MCF 10A (cell line): ENCODE measurements at regions not wholly inside any gene's neighbourhood (a gene's known extent, or its start where the extent isn't known, plus 50 kb on each side); places are given as distances from the start of the nearest gene placed in this dataset.

Experiments
- BruUV-seq: library from RNA; stranded (reverse); fragments of 400-500 nt; replicated peaks from 2 replicates; lab custom pipeline; 2021; lab: Mats Ljungman, UMichigan
- CTCF ChIA-PET: fragments of 300-600 bp; sonication (Branson Sonifier 250); formaldehyde crosslinking; extraction: SDS; loops from one replicate; lab custom pipeline; 2021; ENCODE audit warnings: antibody characterized with exemption, inconsistent platforms; lab: Yijun Ruan, JAX
- POLR2A ChIA-PET: fragments of 300-600, 350-650 bp; sonication (Branson Sonifier 250); formaldehyde crosslinking; extraction: SDS; loops from one replicate; lab custom pipeline; 2020; ENCODE audit warnings: antibody characterized with exemption, inconsistent platforms; lab: Yijun Ruan, JAX
- DNase-seq: peaks from one replicate; pipeline ENCODE4 v3.0.0-alpha.2; 2018; ENCODE audit not compliant: unreplicated experiment
- H3K27ac Mint-ChIP-seq: one replicate; pipeline ENCODE4 v1.8.0; 2022; ENCODE audit warnings: mild to moderate bottlenecking, low read depth, mixed read lengths; ENCODE audit not compliant: unreplicated experiment
- H3K27me3 Mint-ChIP-seq: one replicate; pipeline ENCODE4 v1.8.0; 2022; ENCODE audit warnings: mixed read lengths; ENCODE audit not compliant: insufficient read depth, unreplicated experiment
- H3K36me3 Mint-ChIP-seq: one replicate; pipeline ENCODE4 v1.8.0; 2022; ENCODE audit warnings: mild to moderate bottlenecking, moderate library complexity, mixed read lengths; ENCODE audit not compliant: insufficient read depth, unreplicated experiment
- H3K4me1 Mint-ChIP-seq: one replicate; pipeline ENCODE4 v1.8.0; 2022; ENCODE audit warnings: mixed read lengths; ENCODE audit not compliant: insufficient read depth, unreplicated experiment
- H3K4me3 Mint-ChIP-seq: one replicate; pipeline ENCODE4 v1.8.0; 2022; ENCODE audit warnings: mild to moderate bottlenecking, moderate library complexity, mixed read lengths; ENCODE audit not compliant: unreplicated experiment
- H3K9me3 Mint-ChIP-seq: one replicate; pipeline ENCODE4 v1.8.0; 2022; ENCODE audit warnings: mixed read lengths; ENCODE audit not compliant: unreplicated experiment
- CTCF ChIP-seq: fragments of 200-600 bp; IDR thresholded peaks from one replicate; pipeline ENCODE4 v1.8.0; 2022; ENCODE audit warnings: antibody characterized with exemption, mild to moderate bottlenecking; ENCODE audit not compliant: unreplicated experiment
- intact Hi-C: fragments of 100-400 bp; cut with micrococcal nuclease; formaldehyde crosslinking; loops from 2 replicates; pipeline ENCODE4 v1.14.1; 2022

- no peaks in the 10 kb centered on the region for H3K9me3 Mint-ChIP-seq
- H3K27ac Mint-ChIP-seq: no peak overlapping the region
- no peak for DNase-seq
- H3K27me3 Mint-ChIP-seq: peaks cover 13% of the 10 kb centered on the region
- no peaks in the 10 kb centered on the region for H3K36me3 Mint-ChIP-seq
- no peaks in the 10 kb centered on the region for H3K4me1 Mint-ChIP-seq
- no TSS peak for BruUV-seq
- intact Hi-C loops: no loop called here
- ChIA-PET CTCF (no interaction called here), POLR2A (interaction anchor here (0.5 kb wide), 1 partner anchor 545 kb away, joined by 3 read pairs; no protein-coding TSS in a partner anchor)
- TF ChIP-seq CTCF: no peak
- no peak overlapping the region for H3K4me3 Mint-ChIP-seq
Measured at GRCh38 chr2:120961396-120961795, 225.7 kb downstream of the GLI2 start.

- no TSS peak for BruUV-seq
- ChIA-PET POLR2A (no interaction called here), CTCF (no interaction called here)
- Mint-ChIP-seq H3K27ac (no peak overlapping the region), H3K27me3 (peaks cover 13% of the 10 kb centered on the region), H3K4me1 (no peaks in the 10 kb centered on the region), H3K36me3 (no peaks in the 10 kb centered on the region), H3K4me3 (no peak overlapping the region), H3K9me3 (no peaks in the 10 kb centered on the region)
- no peak for TF ChIP-seq CTCF
- intact Hi-C loops: no loop called here
- DNase-seq: no peak
Measured at GRCh38 chr2:120963997-120964705, 228.5 kb downstream of the GLI2 start.

- no peak overlapping the region for H3K4me3 Mint-ChIP-seq
- H3K27me3 Mint-ChIP-seq: peaks cover 13% of the 10 kb centered on the region
- no peak for TF ChIP-seq CTCF
- ChIA-PET CTCF (no interaction called here), POLR2A (no interaction called here)
- no peaks in the 10 kb centered on the region for H3K36me3 Mint-ChIP-seq
- H3K27ac Mint-ChIP-seq: no peak overlapping the region
- no TSS peak for BruUV-seq
- DNase-seq: no peak
- H3K4me1 Mint-ChIP-seq: no peaks in the 10 kb centered on the region
- H3K9me3 Mint-ChIP-seq: no peaks in the 10 kb centered on the region
- intact Hi-C loops: no loop called here
Measured at GRCh38 chr2:120964819-120965218, 229.2 kb downstream of the GLI2 start.

GRCh38 chr2:120966510-120967254, 231.0 kb downstream of the GLI2 start:
- Mint-ChIP-seq H3K27me3 (peaks cover 13% of the 10 kb centered on the region), H3K4me1 (no peaks in the 10 kb centered on the region), H3K27ac (no peak overlapping the region), H3K36me3 (no peaks in the 10 kb centered on the region), H3K9me3 (no peaks in the 10 kb centered on the region), H3K4me3 (no peak overlapping the region)
- no TSS peak for BruUV-seq
- intact Hi-C loops: no loop called here
- DNase-seq: no peak
- ChIA-PET POLR2A (no interaction called here), CTCF (interaction anchor here (0.6 kb wide), 1 partner anchor 38 kb away, joined by 3 read pairs; no protein-coding TSS in a partner anchor)
- TF ChIP-seq CTCF: no peak
